HEK293 (cell line): ENCODE measurements at regions not wholly inside any gene's neighbourhood (a gene's known extent, or its start where the extent isn't known, plus 50 kb on each side); places are given as distances from the start of the nearest gene placed in this dataset.

Experiments
- CTCF ChIA-PET: fragments of 350-600 bp; formaldehyde crosslinking; extraction: SDS; loops from one replicate; lab custom pipeline; 2021; ENCODE audit warnings: antibody characterized with exemption; lab: Yijun Ruan, JAX
- POLR2A ChIA-PET: fragments of 300-600 bp; formaldehyde crosslinking; extraction: SDS; loops from one replicate; lab custom pipeline; 2020; ENCODE audit warnings: antibody characterized with exemption, inconsistent platforms; lab: Yijun Ruan, JAX
- H3K27ac ChIP-seq: fragments of 200-500 bp; sonication (Bioruptor generic); 2 replicates; pipeline ENCODE4 v1.5.1; 2014; ENCODE audit warnings: low read depth, low read length, control low read depth, inconsistent platforms; ENCODE audit errors: extremely low read depth
- H3K36me3 ChIP-seq, 2 experiments: fragments of 200-500 bp in 1 of 2; sonication (Bioruptor generic) in 1 of 2; 1 replicate in 1 of 2; 2 replicates in 1 of 2; pipeline ENCODE4 v1.5.1; 2014 to 2017; ENCODE audit warnings: inconsistent platforms in 2 of 2, low read length in 2 of 2; ENCODE audit not compliant: control insufficient read depth in 2 of 2, insufficient read depth in 1 of 2
- H3K4me1 ChIP-seq: fragments of 200-500 bp; sonication (Bioruptor generic); 2 replicates; pipeline ENCODE4 v1.5.1; 2014; ENCODE audit warnings: mild to moderate bottlenecking, low read length, inconsistent platforms; ENCODE audit not compliant: control insufficient read depth, insufficient read depth
- H3K4me3 ChIP-seq: 2 replicates; pipeline ENCODE4 v1.5.1; 2011; ENCODE audit warnings: low read depth, mild to moderate bottlenecking, control low read depth, low read length, moderate library complexity
- H3K9me3 ChIP-seq: fragments of 200-500 bp; sonication (Bioruptor generic); 2 replicates; pipeline ENCODE4 v1.5.1; 2014; ENCODE audit warnings: low read depth, low read length, inconsistent platforms; ENCODE audit not compliant: control insufficient read depth, insufficient read depth
- FEZF1 ChIP-seq: fragments of 450-650 bp; formaldehyde crosslinking; IDR thresholded peaks from 2 replicates; pipeline ENCODE4 v1.5.1; 2016; ENCODE audit warnings: missing biosample characterization, missing genetic modification characterization
- GLIS2 ChIP-seq: fragments of 450-650 bp; formaldehyde crosslinking; IDR thresholded peaks from 2 replicates; pipeline ENCODE4 v1.5.1; 2016; ENCODE audit warnings: missing biosample characterization, missing genetic modification characterization
- IKZF3 ChIP-seq: fragments of 450-650 bp; IDR thresholded peaks from 2 replicates; pipeline ENCODE4 v1.5.0; 2018; ENCODE audit warnings: missing biosample characterization, mild to moderate bottlenecking, missing genetic modification characterization, moderate library complexity
- KLF17 ChIP-seq: fragments of 450-650 bp; formaldehyde crosslinking; IDR thresholded peaks from 2 replicates; pipeline ENCODE4 v1.5.1; 2016; ENCODE audit warnings: missing biosample characterization, missing genetic modification characterization
- KLF8 ChIP-seq: fragments of 450-650 bp; formaldehyde crosslinking; IDR thresholded peaks from 2 replicates; pipeline ENCODE4 v1.5.1; 2016; ENCODE audit warnings: missing biosample characterization, missing genetic modification characterization
- PRDM6 ChIP-seq: fragments of 450-650 bp; formaldehyde crosslinking; IDR thresholded peaks from 2 replicates; pipeline ENCODE4 v1.5.1; 2017; ENCODE audit warnings: missing biosample characterization, missing genetic modification characterization
- SP2 ChIP-seq: fragments of 450-650 bp; formaldehyde crosslinking; IDR thresholded peaks from 2 replicates; pipeline ENCODE4 v1.5.1; 2016; ENCODE audit warnings: missing biosample characterization, missing genetic modification characterization
- SP7 ChIP-seq: fragments of 450-650 bp; formaldehyde crosslinking; IDR thresholded peaks from 2 replicates; pipeline ENCODE4 v1.5.1; 2016; ENCODE audit warnings: missing biosample characterization, missing genetic modification characterization
- WT1 ChIP-seq: fragments of 450-650 bp; formaldehyde crosslinking; IDR thresholded peaks from 2 replicates; pipeline ENCODE4 v1.5.1; 2016; ENCODE audit warnings: missing biosample characterization, missing genetic modification characterization
- ZBTB17 ChIP-seq: fragments of 450-650 bp; formaldehyde crosslinking; IDR thresholded peaks from 2 replicates; pipeline ENCODE4 v1.5.1; 2016; ENCODE audit warnings: missing biosample characterization, missing genetic modification characterization
- ZFP37 ChIP-seq: fragments of 450-650 bp; formaldehyde crosslinking; IDR thresholded peaks from 2 replicates; pipeline ENCODE4 v1.5.1; 2016; ENCODE audit warnings: missing biosample characterization, missing genetic modification characterization
- ZNF16 ChIP-seq: fragments of 450-650 bp; formaldehyde crosslinking; IDR thresholded peaks from 2 replicates; pipeline ENCODE4 v1.5.1; 2016; ENCODE audit warnings: low read depth, missing biosample characterization, missing genetic modification characterization
- ZNF335 ChIP-seq: fragments of 450-650 bp; formaldehyde crosslinking; conservative IDR thresholded peaks from 2 replicates; pipeline ENCODE4 v1.5.1; 2016; ENCODE audit warnings: missing biosample characterization, missing genetic modification characterization
- ZNF398 ChIP-seq: fragments of 450-650 bp; formaldehyde crosslinking; IDR thresholded peaks from 2 replicates; pipeline ENCODE4 v1.5.1; 2017; ENCODE audit warnings: missing biosample characterization, missing genetic modification characterization
- ZNF518A ChIP-seq: fragments of 450-650 bp; formaldehyde crosslinking; conservative IDR thresholded peaks from 2 replicates; pipeline ENCODE4 v1.5.1; 2016; ENCODE audit warnings: low read depth, missing biosample characterization, missing genetic modification characterization
- ZNF626 ChIP-seq: fragments of 450-650 bp; sonication (Bioruptor Pico); formaldehyde crosslinking; IDR thresholded peaks from 2 replicates; pipeline ENCODE4 v1.5.1; 2018; ENCODE audit warnings: missing biosample characterization, missing genetic modification characterization, inconsistent platforms
- ZNF791 ChIP-seq: fragments of 450-650 bp; formaldehyde crosslinking; IDR thresholded peaks from 2 replicates; pipeline ENCODE4 v1.5.1; 2016; ENCODE audit warnings: missing biosample characterization, missing genetic modification characterization
- TF ChIP-seq, protein P1 (sequence below): fragments of 450-650 bp; formaldehyde crosslinking; IDR thresholded peaks from 2 replicates; pipeline ENCODE4 v1.5.0; 2017; ENCODE audit warnings: missing biosample characterization, missing genetic modification characterization, borderline replicate concordance
- TF ChIP-seq, protein P2 (sequence below): fragments of 450-650 bp; formaldehyde crosslinking; IDR thresholded peaks from 2 replicates; pipeline ENCODE4 v1.5.1; 2016; ENCODE audit warnings: missing biosample characterization, missing genetic modification characterization

GRCh38 chr6:28758818-28759235 is 165.0 kb downstream of the TRIM27 start (continued):
- no peak for TF ChIP-seq KLF17
- no peak for TF ChIP-seq ZNF791 (tag by site-specific recombination)
- no peak for TF ChIP-seq FEZF1 (tag by site-specific recombination)
- peak; percentile 1 for TF ChIP-seq ZNF335 (tag by site-specific recombination)
- TF ChIP-seq WT1 (tag by site-specific recombination), result peak; percentile 51; the same call in 1 of the 2 replicates
- TF ChIP-seq, protein P1, sequence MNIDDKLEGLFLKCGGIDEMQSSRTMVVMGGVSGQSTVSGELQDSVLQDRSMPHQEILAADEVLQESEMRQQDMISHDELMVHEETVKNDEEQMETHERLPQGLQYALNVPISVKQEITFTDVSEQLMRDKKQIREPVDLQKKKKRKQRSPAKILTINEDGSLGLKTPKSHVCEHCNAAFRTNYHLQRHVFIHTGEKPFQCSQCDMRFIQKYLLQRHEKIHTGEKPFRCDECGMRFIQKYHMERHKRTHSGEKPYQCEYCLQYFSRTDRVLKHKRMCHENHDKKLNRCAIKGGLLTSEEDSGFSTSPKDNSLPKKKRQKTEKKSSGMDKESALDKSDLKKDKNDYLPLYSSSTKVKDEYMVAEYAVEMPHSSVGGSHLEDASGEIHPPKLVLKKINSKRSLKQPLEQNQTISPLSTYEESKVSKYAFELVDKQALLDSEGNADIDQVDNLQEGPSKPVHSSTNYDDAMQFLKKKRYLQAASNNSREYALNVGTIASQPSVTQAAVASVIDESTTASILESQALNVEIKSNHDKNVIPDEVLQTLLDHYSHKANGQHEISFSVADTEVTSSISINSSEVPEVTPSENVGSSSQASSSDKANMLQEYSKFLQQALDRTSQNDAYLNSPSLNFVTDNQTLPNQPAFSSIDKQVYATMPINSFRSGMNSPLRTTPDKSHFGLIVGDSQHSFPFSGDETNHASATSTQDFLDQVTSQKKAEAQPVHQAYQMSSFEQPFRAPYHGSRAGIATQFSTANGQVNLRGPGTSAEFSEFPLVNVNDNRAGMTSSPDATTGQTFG, result no peak
- TF ChIP-seq GLIS2 (tag by site-specific recombination), result no peak
- peak; percentile 53; the same call in 1 of the 2 replicates for TF ChIP-seq ZBTB17 (tag by site-specific recombination)
- 0 out of 2 replicates have a peak, but pooled peaks have one; percentile 61 for TF ChIP-seq ZNF16 (tag by site-specific recombination)
- TF ChIP-seq ZNF518A (tag by site-specific recombination), result no peak
- TF ChIP-seq KLF8 (tag by site-specific recombination), result no peak

- H3K36me3 ChIP-seq, result peaks cover 0 to 3% of the 10 kb centered on the region in 2 experiments; a peak in 1 of 3 replicates
- H3K4me1 ChIP-seq, result no peaks in the 10 kb centered on the region
- no peak overlapping the region for H3K27ac ChIP-seq
- H3K4me3 ChIP-seq, result peak overlapping the region; percentile 37
- ChIA-PET CTCF (interaction anchor here (0.9 kb wide), 1 partner anchor 74 kb away, joined by 3 read pairs; no protein-coding TSS in a partner anchor), POLR2A (interaction anchor here (0.5 to 0.8 kb wide), 2 partner anchors 32 to 1432 kb away, joined by 3 to 7 read pairs; no protein-coding TSS in a partner anchor)
- H3K9me3 ChIP-seq, result no peaks in the 10 kb centered on the region
- TF ChIP-seq SP7 (tag by site-specific recombination), result peak; percentile 64
- peak; percentile 70; the same call in 1 of the 2 replicates for TF ChIP-seq ZFP37
- TF ChIP-seq ZNF626 (tag by site-specific recombination), result 0 out of 2 replicates have a peak, but pooled peaks have one; percentile 7
- peak; percentile 42; the same call in 1 of the 2 replicates for TF ChIP-seq IKZF3 (tag by site-specific recombination)
- TF ChIP-seq SP2, result 0 out of 2 replicates have a peak, but pooled peaks have one; percentile 8
- TF ChIP-seq, protein P2, sequence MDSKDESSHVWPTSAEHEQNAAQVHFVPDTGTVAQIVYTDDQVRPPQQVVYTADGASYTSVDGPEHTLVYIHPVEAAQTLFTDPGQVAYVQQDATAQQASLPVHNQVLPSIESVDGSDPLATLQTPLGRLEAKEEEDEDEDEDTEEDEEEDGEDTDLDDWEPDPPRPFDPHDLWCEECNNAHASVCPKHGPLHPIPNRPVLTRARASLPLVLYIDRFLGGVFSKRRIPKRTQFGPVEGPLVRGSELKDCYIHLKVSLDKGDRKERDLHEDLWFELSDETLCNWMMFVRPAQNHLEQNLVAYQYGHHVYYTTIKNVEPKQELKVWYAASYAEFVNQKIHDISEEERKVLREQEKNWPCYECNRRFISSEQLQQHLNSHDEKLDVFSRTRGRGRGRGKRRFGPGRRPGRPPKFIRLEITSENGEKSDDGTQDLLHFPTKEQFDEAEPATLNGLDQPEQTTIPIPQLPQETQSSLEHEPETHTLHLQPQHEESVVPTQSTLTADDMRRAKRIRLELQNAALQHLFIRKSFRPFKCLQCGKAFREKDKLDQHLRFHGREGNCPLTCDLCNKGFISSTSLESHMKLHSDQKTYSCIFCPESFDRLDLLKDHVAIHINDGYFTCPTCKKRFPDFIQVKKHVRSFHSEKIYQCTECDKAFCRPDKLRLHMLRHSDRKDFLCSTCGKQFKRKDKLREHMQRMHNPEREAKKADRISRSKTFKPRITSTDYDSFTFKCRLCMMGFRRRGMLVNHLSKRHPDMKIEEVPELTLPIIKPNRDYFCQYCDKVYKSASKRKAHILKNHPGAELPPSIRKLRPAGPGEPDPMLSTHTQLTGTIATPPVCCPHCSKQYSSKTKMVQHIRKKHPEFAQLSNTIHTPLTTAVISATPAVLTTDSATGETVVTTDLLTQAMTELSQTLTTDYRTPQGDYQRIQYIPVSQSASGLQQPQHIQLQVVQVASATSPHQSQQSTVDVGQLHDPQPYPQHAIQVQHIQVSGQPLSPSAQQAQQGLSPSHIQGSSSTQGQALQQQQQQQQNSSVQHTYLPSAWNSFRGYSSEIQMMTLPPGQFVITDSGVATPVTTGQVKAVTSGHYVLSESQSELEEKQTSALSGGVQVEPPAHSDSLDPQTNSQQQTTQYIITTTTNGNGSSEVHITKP (tag by site-specific recombination), result peak; percentile 98
- TF ChIP-seq ZNF398 (tag by site-specific recombination), result peak; percentile 69
- peak; percentile 60; the same call in 1 of the 2 replicates for TF ChIP-seq PRDM6 (tag by site-specific recombination)
Measured at GRCh38 chr6:28764014-28764723, 159.6 kb downstream of the TRIM27 start.
